Stimulated activated CD4-positive, alpha-beta T cell treated with anti-CD3 and anti-CD28 coated beads, Interleukin-12 subunit alpha, Interleukin-12 subunit beta, amount 100 ng/mL, for 24 hours (primary cell): ENCODE measurements at regions not wholly inside any gene's neighbourhood (a gene's known extent, or its start where the extent isn't known, plus 50 kb on each side); places are given as distances from the start of the nearest gene placed in this dataset.
A peak's percentile ranks its signal among the peaks of the same experiment; 100 is the strongest.
"Not testable (repeated sequence)": the region's sequence is repeated elsewhere in the genome, so short reads cannot be mapped to it uniquely, and the experiment has no call there.

Source experiments
- DNase-seq, 2 experiments: peaks; one replicate each; pipeline ENCODE4 v3.0.0-alpha.2; 2020; ENCODE audit warnings: low read depth in 2 of 2

DNA sequence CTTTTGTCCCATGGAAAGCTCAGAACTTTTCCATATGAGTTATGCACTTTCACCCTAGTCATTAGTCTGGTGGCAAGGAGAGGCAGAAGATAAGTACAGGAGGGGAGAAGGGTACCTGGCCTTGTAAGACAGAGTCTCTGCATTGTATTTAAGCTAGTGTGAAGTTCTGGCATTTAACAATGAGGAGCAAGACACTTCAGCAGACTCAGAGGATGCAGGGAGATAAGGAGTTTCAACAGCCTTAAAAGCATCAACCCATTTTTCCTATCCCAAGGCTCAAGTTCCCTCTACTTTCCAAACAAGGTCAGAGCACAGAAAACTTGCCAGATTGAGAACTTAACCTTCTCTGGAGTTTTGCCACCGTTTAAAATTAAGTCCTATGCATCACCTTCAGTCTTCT, 348.2 kb upstream of the VRK2 start:
- no peak for DNase-seq

DNA sequence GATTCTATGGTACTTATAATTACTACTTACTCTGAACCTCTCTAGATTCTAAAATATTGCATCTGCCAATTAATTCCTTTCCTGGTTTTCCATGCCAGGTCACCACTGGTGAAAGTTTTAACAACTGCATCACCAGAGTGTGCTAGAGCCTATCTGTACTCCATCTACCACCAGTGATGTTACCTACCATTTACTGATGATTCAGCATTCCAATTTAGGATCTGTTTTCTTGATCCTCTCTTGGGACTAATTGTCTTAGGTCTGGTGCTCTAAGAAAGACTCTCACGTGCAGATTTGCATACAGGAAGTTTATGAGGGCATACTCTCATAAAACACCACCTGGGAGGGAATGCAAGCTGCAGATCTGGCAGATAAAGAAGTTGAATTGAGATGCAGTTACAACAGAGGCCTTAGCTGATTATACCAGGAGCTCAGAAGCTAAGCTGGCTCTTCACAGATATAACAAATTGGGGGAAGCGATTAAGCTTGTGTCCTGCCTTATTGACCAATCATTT, 347.6 kb upstream of the VRK2 start:
- DNase-seq, result no peak

GRCh38 chr2:57701391-57701791, 345.2 kb upstream of the VRK2 start:
- no peak for DNase-seq

DNA sequence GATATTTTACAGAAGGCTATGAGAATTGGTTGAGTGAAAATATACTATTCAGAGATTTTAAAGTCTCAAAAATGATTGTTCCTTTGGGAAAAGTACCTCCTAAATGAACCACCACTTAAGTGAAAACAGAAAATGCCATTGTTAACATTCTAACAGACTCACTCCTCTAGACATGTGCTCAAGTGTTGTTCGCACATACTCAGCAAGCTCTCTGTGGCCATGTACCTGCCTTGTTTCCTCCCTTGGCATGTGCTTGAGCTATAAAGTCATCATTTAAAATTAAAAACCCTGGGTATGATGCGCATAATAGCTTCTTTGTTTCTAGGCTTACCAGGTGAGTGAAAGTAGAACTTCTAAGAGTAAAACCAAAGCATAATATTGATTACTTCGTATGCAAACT, 343.2 kb upstream of the VRK2 start:
- no peak for DNase-seq

DNA sequence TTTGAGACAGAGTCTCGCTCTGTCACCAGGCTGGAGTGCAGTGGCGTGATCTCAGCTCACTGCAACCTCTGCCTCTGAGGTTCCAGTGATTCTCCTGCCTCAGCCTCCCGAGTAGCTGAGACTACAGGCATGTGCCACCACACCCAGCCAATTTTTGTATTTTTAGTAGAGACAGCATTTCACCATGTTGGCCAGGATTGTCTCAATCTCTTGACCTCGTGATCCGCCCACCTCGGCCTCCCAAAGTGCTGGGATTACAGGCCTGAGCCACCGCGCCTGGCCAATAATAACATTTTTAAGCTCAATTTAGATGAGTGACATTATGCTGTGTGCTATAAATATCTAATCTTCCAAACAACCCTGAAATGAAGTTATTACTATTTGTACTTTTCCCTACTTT, 338.8 kb upstream of the VRK2 start:
- DNase-seq, result not testable (repeated sequence)

GRCh38 chr2:57711991-57712390, 334.6 kb upstream of the VRK2 start:
- DNase-seq, result no peak

- DNase-seq, result peak in 1 of 2 experiments; percentile 4
Observed at GRCh38 chr2:57720728-57721627, 325.6 kb upstream of the VRK2 start.

DNA sequence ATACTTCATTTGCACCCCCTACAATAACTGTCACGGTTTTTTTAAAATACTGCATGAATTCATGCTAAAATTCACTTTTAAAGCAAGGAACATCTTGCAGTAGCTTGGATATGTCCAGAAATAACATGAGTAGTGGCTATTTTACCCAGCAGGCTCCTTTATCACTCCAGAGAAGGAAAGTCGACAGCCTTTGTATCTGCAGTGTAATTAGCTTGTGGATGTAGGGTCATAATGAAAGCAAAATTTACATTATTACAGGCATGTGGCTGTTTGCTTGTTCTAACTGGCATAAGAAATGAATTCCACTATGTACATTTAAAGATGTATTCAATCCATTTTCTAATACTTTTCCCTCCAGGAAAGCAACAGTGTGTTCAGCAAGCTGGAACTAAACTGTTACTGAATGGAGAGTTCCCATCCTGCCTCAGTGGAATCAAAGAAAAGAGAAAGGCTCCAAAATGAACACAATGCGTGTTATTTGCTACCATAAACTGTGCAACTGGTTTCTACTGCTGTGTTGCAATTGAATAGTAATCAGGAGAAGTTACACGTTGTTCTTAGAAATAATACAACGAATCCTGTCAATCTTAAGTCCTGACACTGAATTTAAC, 321.2 kb upstream of the VRK2 start:
- DNase-seq, result no peak

DNA sequence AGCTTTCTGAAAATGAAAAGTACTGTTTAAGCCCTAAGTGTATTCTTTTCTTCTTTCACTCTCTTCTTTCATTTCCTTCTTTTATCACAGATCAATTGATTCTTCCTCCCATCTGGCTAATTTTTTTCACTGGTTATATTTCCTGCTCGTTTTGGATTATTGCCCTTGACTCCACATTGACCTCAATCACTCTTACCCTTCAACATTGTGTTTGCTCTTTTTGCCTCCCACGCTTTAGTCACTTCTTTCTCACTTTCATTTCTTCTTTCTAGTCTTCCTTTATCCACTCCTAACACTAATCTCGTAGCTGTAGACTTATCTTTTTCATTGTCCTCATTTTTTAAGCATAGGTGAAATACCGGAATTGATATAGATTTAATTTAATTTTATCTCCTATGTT, 320.3 kb upstream of the VRK2 start:
- DNase-seq, result no peak

DNA sequence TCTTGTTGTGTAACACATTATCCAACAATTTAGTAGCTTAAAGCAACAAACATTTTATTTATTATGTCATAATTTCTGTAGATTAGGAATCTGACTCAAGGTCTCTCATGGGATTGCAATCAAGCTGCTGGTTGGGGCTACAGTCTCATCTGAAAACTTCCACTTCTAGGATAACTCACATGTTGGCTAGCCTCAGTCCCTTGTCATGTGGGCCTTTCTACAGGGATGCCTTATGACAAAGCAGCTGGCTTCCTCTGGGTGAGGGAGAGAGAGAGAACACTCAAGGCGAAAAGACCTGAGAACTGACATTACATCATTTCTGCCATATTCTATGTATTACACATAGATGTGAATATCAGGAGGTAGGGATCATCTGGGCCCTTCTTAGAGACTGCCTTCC, 317.9 kb upstream of the VRK2 start:
- no peak for DNase-seq

- DNase-seq, result no peak
Observed at GRCh38 chr2:57733956-57734355, 312.6 kb upstream of the VRK2 start.

- DNase-seq, result no peak
Observed at GRCh38 chr2:57740891-57741290, 305.7 kb upstream of the VRK2 start.

- no peak for DNase-seq
Observed at GRCh38 chr2:57753636-57754035, 293.0 kb upstream of the VRK2 start.

DNA sequence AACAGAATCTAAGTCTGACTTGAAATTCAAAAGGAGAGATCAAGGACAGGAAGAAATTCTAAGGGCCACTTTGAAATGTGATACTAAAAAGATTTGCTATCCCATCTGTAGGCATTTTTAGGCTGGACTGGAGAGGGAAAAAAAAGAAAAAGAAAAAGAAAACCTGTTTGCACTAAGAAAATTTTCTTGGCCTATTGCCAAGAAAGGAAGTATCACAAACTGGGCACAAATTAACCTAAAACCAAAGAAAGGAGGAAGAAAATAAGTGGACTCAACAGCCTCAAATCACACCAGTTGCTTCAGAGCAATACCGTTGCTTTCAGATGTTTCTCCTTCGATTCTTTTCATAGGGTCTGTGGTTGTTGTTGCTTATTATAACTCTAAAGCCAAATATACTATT, 287.9 kb upstream of the VRK2 start:
- no peak for DNase-seq

DNA sequence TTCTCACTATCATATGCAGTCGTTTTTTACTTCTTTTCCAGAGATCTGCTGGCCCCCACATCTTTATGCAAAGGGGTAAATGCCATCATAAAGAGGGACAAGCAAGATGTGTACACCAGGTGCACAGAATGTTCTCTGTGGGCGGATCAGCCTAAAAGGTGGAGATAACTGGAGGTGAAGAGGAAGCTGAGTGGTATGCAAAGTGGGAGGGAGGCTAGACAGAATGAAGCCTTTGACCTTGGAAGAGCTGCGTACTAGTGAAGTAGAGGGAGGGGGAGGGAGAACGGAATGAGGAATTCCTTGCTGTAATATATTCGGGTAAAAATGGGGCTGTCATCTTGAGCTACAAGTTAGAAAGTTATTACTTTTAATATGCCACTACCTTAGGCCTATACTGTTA, 287.5 kb upstream of the VRK2 start:
- DNase-seq, result no peak

- DNase-seq, result peak; percentile 61 to 84
Observed at GRCh38 chr2:57759822-57760300, 286.7 kb upstream of the VRK2 start.

DNA sequence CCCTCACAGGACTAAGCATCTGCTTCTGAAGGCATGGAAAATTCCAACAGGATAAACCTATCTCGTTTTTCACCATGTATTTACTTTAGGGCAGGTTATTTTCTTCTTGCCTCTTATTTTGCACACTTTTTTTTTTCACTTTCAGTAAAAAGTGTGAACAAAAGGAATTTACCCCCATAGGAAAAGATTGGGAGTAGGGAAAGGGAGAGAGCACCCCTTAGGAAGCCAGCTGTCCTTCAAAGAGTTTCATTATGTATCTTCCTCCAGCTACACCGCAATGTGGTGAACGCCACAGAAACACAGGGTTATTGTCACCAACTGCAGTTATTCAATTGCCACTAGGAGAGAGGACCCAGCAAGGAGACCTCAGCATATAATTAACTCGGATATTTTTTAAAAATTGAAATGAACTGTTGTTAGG, 286.2 kb upstream of the VRK2 start:
- no peak for DNase-seq

GRCh38 chr2:57776916-57777315, 269.7 kb upstream of the VRK2 start:
- no peak for DNase-seq

GRCh38 chr2:57782587-57782986, 264.0 kb upstream of the VRK2 start:
- no peak for DNase-seq

- no peak for DNase-seq
Observed at GRCh38 chr2:57793310-57793709, 253.3 kb upstream of the VRK2 start.

DNA sequence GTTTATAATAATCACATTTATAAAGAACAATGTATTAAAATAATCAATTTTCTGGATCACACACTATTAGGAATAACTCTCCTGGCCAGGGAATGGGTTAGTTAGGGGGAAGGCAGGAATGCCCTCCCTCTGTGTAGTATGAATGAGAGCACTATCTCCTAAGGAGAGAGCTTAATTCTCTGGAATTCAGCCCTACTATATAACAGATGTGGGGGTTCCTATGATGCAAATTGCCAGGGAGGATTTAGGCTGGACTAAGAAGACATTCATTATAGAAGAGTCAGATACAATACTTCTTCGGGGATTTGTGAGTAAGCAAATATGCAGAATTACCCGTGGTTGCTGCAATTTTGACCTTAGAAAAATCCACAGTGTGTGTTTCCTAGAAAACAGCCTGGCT, 250.1 kb upstream of the VRK2 start:
- DNase-seq, result no peak

DNA sequence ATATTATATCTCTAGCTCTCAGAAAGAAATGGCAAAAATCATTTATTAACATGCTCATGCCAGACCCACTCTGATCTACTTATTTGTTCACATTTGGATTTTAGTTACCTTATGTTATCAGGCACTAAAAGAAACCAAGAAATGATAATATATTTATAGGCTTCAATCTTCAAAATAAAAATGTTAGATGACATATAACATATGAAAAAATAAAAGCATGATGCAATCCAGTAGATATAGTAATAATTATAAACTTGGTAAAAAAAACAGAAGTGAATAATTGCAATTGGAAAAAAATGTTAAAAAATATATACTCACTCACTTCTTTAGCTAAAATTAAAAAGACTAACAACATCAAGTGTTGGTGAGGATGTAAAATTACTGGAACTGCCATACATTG, 248.3 kb upstream of the VRK2 start:
- DNase-seq, result no peak

DNA sequence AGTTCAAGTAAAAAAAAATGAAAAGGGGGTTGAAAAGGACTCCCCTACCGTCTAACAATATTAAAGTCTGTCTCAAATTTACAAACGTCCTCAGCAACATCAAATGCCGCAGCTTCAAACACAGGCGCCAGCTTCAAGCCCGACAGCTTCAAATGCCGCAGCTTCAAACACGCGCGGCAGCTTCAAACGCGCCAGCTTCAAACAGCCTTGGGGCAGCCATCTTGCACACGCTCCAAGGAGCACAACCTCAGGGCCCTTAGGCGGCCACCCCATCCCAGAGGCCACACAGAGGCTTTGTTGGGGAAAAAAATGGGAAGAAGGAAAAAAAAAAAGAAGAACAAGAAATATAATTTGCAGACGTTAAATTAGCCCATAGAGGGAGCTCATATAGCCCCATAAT, 244.4 kb upstream of the VRK2 start:
- no peak for DNase-seq
